H1 (cell line): ENCODE measurements at regions not wholly inside any gene's neighbourhood (a gene's known extent, or its start where the extent isn't known, plus 50 kb on each side); places are given as distances from the start of the nearest gene placed in this dataset.

Experiments
- CTCF ChIA-PET: fragments of 300-600 bp; sonication (Branson Sonifier 250); formaldehyde crosslinking; loops from one replicate; lab custom pipeline; 2021; ENCODE audit not compliant: partially characterized antibody; lab: Charles Lee
- POLR2A ChIA-PET: fragments of 300-600 bp; sonication (Branson Sonifier 250); formaldehyde crosslinking; loops from one replicate; lab custom pipeline; 2021; ENCODE audit warnings: inconsistent platforms; ENCODE audit not compliant: partially characterized antibody; lab: Charles Lee
- DNase-seq, 2 experiments: peaks; one replicate each; pipeline versions ENCODE4 v3.0.0 to v3.0.0-alpha.2; 2010 to 2022; ENCODE audit warnings: low spot score in 2 of 2, low read depth in 1 of 2, mixed read lengths in 1 of 2
- FAIRE-seq: peaks from 2 replicates; lab custom pipeline; 2011; peaks lifted over from hg19 to GRCh38; lab: Jason Lieb, UNC
- H2AFZ ChIP-seq: 2 replicates; pipeline ENCODE4 v1.8.1; 2012; ENCODE audit warnings: low read length, inconsistent platforms
- H2AK5ac ChIP-seq: 2 replicates; pipeline ENCODE4 v1.6.1; 2013; ENCODE audit warnings: low read depth, low read length
- H2BK120ac ChIP-seq: replicated peaks from 2 replicates; pipeline ENCODE3; 2013; ENCODE audit warnings: low read depth, low read length, inconsistent platforms
- H2BK12ac ChIP-seq: 2 replicates; pipeline ENCODE4 v1.6.1; 2013; ENCODE audit warnings: low read depth, low read length
- H2BK15ac ChIP-seq: 2 replicates; pipeline ENCODE4 v1.6.1; 2013; ENCODE audit warnings: low read length
- H2BK20ac ChIP-seq: 2 replicates; pipeline ENCODE4 v1.6.1; 2013; ENCODE audit warnings: low read length
- H2BK5ac ChIP-seq: 2 replicates; pipeline ENCODE4 v1.6.1; 2013; ENCODE audit warnings: low read depth, low read length
- H3K14ac ChIP-seq: 2 replicates; pipeline ENCODE4 v1.6.1; 2013; ENCODE audit warnings: inconsistent platforms; ENCODE audit not compliant: insufficient read length
- H3K18ac ChIP-seq: 2 replicates; pipeline ENCODE4 v1.6.1; 2013; ENCODE audit warnings: low read length; ENCODE audit errors: extremely low read depth
- H3K23ac ChIP-seq: 2 replicates; pipeline ENCODE4 v1.6.1; 2013; ENCODE audit warnings: inconsistent platforms; ENCODE audit not compliant: insufficient read length
- H3K23me2 ChIP-seq: 2 replicates; pipeline ENCODE4 v1.6.1; 2013; ENCODE audit warnings: low read depth, low read length
- H3K27ac ChIP-seq: 2 replicates; pipeline ENCODE4 v1.6.1; 2011; ENCODE audit warnings: low read depth, low read length, inconsistent platforms
- H3K27me3 ChIP-seq, 4 experiments: replicated peaks in 1 of 4; 1 replicate in 1 of 4; 2 replicates in 3 of 4; pipeline versions ENCODE4 v1.6.1 to v1.8.1; 2011 to 2013; ENCODE audit warnings: low read length in 3 of 4, mild to moderate bottlenecking in 3 of 4, inconsistent platforms in 2 of 4, mixed read lengths in 2 of 4, moderate library complexity in 1 of 4; ENCODE audit not compliant: control insufficient read depth in 3 of 4, insufficient read depth in 3 of 4; ENCODE audit errors: extremely low read depth in 1 of 4
- H3K36me3 ChIP-seq, 4 experiments: 2 replicates each; pipeline versions ENCODE4 v1.6.1 to v1.8.1; 2011 to 2013; ENCODE audit warnings: mild to moderate bottlenecking in 4 of 4, low read length in 3 of 4, moderate library complexity in 2 of 4, control low read depth in 1 of 4, inconsistent platforms in 1 of 4; ENCODE audit not compliant: insufficient read depth in 4 of 4, control insufficient read depth in 2 of 4
- H3K4ac ChIP-seq: replicated peaks from 2 replicates; pipeline ENCODE3; 2013; ENCODE audit warnings: low read length, low read depth, mixed read lengths, inconsistent platforms; ENCODE audit not compliant: insufficient read length
- H3K4me1 ChIP-seq, 4 experiments: replicated peaks in 1 of 4; 1 replicate in 1 of 4; 2 replicates in 3 of 4; pipeline versions ENCODE4 v1.6.1 to v1.8.1; 2011 to 2013; ENCODE audit warnings: low read length in 3 of 4, inconsistent platforms in 2 of 4, mixed read lengths in 1 of 4; ENCODE audit not compliant: insufficient read depth in 4 of 4, control insufficient read depth in 3 of 4
- H3K4me2 ChIP-seq, 2 experiments: 2 replicates each; pipeline versions ENCODE4 v1.6.1 to v1.8.1; 2011 to 2013; ENCODE audit warnings: low read depth in 2 of 2, low read length in 2 of 2, control low read depth in 1 of 2, inconsistent platforms in 1 of 2, mild to moderate bottlenecking in 1 of 2; ENCODE audit not compliant: insufficient read depth in 1 of 2
- H3K4me3 ChIP-seq, 4 experiments: fragments of 200-600, 300-600 bp in 1 of 4; sonication (generic), shearing (Covaris generic), sonication (Bioruptor Twin) in 1 of 4; 2 replicates each; pipeline versions ENCODE4 v1.5.1 to v1.8.1; 2011 to 2016; ENCODE audit warnings: low read length in 4 of 4, low read depth in 3 of 4, control low read depth in 2 of 4, inconsistent platforms in 2 of 4, mild to moderate bottlenecking in 2 of 4, mixed read lengths in 1 of 4, moderate library complexity in 1 of 4; ENCODE audit not compliant: insufficient read depth in 2 of 4; ENCODE audit errors: extremely low read depth in 1 of 4
- H3K56ac ChIP-seq: replicated peaks from 2 replicates; pipeline ENCODE3; 2013; ENCODE audit warnings: low read depth, mild to moderate bottlenecking, mixed read lengths, low read length, inconsistent platforms; ENCODE audit not compliant: insufficient read length
- H3K79me1 ChIP-seq: 2 replicates; pipeline ENCODE4 v1.6.1; 2013; ENCODE audit warnings: low read depth, low read length, control low read depth
- H3K79me2 ChIP-seq, 2 experiments: 2 replicates each; pipeline versions ENCODE4 v1.6.1 to v1.8.1; 2012 to 2013; ENCODE audit warnings: low read length in 2 of 2, mild to moderate bottlenecking in 2 of 2, inconsistent platforms in 1 of 2; ENCODE audit not compliant: insufficient read depth in 2 of 2, control insufficient read depth in 1 of 2
- H3K9ac ChIP-seq, 4 experiments: replicated peaks in 1 of 4; 1 replicate in 1 of 4; 2 replicates in 3 of 4; pipeline versions ENCODE4 v1.6.1 to v1.8.1; 2011 to 2013; ENCODE audit warnings: low read depth in 3 of 4, low read length in 3 of 4, control low read depth in 2 of 4, mild to moderate bottlenecking in 2 of 4, moderate library complexity in 2 of 4, inconsistent platforms in 1 of 4; ENCODE audit errors: extremely low read depth in 1 of 4
- H3K9me3 ChIP-seq, 2 experiments: 2 replicates each; pipeline versions ENCODE4 v1.6.1 to v1.8.1; 2012 to 2013; ENCODE audit warnings: mild to moderate bottlenecking in 2 of 2, moderate library complexity in 2 of 2, control low read depth in 1 of 2, inconsistent platforms in 1 of 2, low read depth in 1 of 2, low read length in 1 of 2, mixed read lengths in 1 of 2; ENCODE audit not compliant: insufficient read depth in 2 of 2
- H4K20me1 ChIP-seq, 2 experiments: replicated peaks in 1 of 2; 2 replicates each; pipeline versions ENCODE3 to v1.8.1; 2011 to 2013; ENCODE audit warnings: inconsistent platforms in 2 of 2, low read length in 2 of 2, mild to moderate bottlenecking in 1 of 2; ENCODE audit not compliant: insufficient read depth in 2 of 2, control insufficient read depth in 1 of 2
- H4K5ac ChIP-seq: 2 replicates; pipeline ENCODE4 v1.6.1; 2013; ENCODE audit warnings: low read length, low read depth, mixed read lengths, inconsistent platforms; ENCODE audit not compliant: insufficient read length
- H4K8ac ChIP-seq: 2 replicates; pipeline ENCODE4 v1.8.0; 2013; ENCODE audit warnings: mild to moderate bottlenecking, moderate library complexity, low read length, inconsistent platforms; ENCODE audit not compliant: insufficient read depth; ENCODE audit errors: extremely low read depth
- H4K91ac ChIP-seq: replicated peaks from 2 replicates; pipeline ENCODE3; 2013; ENCODE audit warnings: low read length, mixed read lengths, inconsistent platforms; ENCODE audit not compliant: insufficient read length
- CBX5 ChIP-seq: fragments of 300-800, 300-1000 bp; sonication (generic); IDR thresholded peaks from 2 replicates; pipeline ENCODE4 v1.7.1; 2016; ENCODE audit warnings: antibody characterized with exemption, low read length, low read depth
- CREB1 ChIP-seq: IDR thresholded peaks from 2 replicates; pipeline ENCODE4 v1.6.1; 2012; ENCODE audit warnings: inconsistent platforms
- EZH2 ChIP-seq: fragments of 200-600 bp; sonication (generic); IDR thresholded peaks from 2 replicates; pipeline ENCODE4 v1.7.1; 2012; ENCODE audit warnings: low read depth, mild to moderate bottlenecking, moderate library complexity, low read length, inconsistent platforms; ENCODE audit not compliant: severe bottlenecking
- HDAC2 ChIP-seq, 2 experiments: fragments of 300-600 bp in 1 of 2; sonication (generic) in 1 of 2; IDR thresholded peaks; 2 replicates each; pipeline ENCODE4 v1.6.1; 2011 to 2012; ENCODE audit warnings: low read depth in 2 of 2, low read length in 2 of 2, mild to moderate bottlenecking in 2 of 2, moderate library complexity in 2 of 2, borderline replicate concordance in 1 of 2, inconsistent platforms in 1 of 2
- KDM4A ChIP-seq: IDR thresholded peaks from one replicate; pipeline ENCODE4 v1.7.1; 2012; ENCODE audit warnings: low read depth, mild to moderate bottlenecking, moderate library complexity, low read length, inconsistent platforms; ENCODE audit not compliant: severe bottlenecking
- NRF1 ChIP-seq: IDR thresholded peaks from 2 replicates; pipeline ENCODE4 v1.6.1; 2011; ENCODE audit warnings: mild to moderate bottlenecking, low read depth, low read length, improper control_type of control experiment
- SAP30 ChIP-seq: fragments of 300-600 bp; sonication (generic); IDR thresholded peaks from 2 replicates; pipeline ENCODE4 v1.7.1; 2012; ENCODE audit warnings: low read length, moderate library complexity, mild to moderate bottlenecking, inconsistent platforms; ENCODE audit not compliant: insufficient read depth, insufficient replicate concordance
- TBP ChIP-seq: IDR thresholded peaks from 2 replicates; pipeline ENCODE4 v1.6.1; 2011; ENCODE audit warnings: low read depth, low read length, improper control_type of control experiment
- ZNF274 ChIP-seq: IDR thresholded peaks from 2 replicates; pipeline ENCODE4 v1.7.0; 2012; ENCODE audit warnings: low read length, borderline replicate concordance; ENCODE audit errors: extremely low read depth
- WGBS, 2 experiments: shearing (Covaris generic) in 1 of 2; methylation state at CpG; one replicate each; pipeline versions ENCODE4 v1.1.6 to v1.1.7; 2013 to 2015; ENCODE audit warnings: low lambda C conversion rate in 2 of 2, mixed read lengths in 2 of 2, inconsistent platforms in 1 of 2, low coverage in 1 of 2, missing lambda C conversion rate in 1 of 2; ENCODE audit not compliant: insufficient replicate concordance in 2 of 2, insufficient coverage in 1 of 2, insufficient read length in 1 of 2; ENCODE audit errors: extremely low coverage in 1 of 2, missing lambda C conversion rate in 1 of 2; 5-methylcytosine and 5-hydroxymethylcytosine counted together

- Histone ChIP-seq H3K79me1 (no peaks in the 10 kb centered on the region), H4K20me1 (no peaks in the 10 kb centered on the region), H3K27ac (no peak overlapping the region), H3K4me2 (no peak overlapping the region), H3K4ac (no peak overlapping the region), H2AK5ac (no peak overlapping the region), H3K56ac (no peak overlapping the region), H3K9me3 (peaks cover 3 to 10% of the 10 kb centered on the region in 2 experiments; a peak in 2 of 4 replicates), H3K4me1 (no peaks in the 10 kb centered on the region), H3K23me2 (no peaks in the 10 kb centered on the region), H2BK15ac (no peak overlapping the region), H3K9ac (no peak overlapping the region), H2BK12ac (no peak overlapping the region), H4K5ac (no peak overlapping the region), H3K4me3 (no peak overlapping the region), H2AFZ (no peak overlapping the region), H3K18ac (no peak overlapping the region), H3K23ac (no peak overlapping the region), H4K8ac (no peak overlapping the region), H2BK20ac (no peak overlapping the region), H2BK5ac (no peak overlapping the region), H3K36me3 (no peaks in the 10 kb centered on the region), H2BK120ac (no peak overlapping the region), H3K14ac (no peak overlapping the region), H4K91ac (no peak overlapping the region), H3K79me2 (no peaks in the 10 kb centered on the region), H3K27me3 (no peaks in the 10 kb centered on the region)
- FAIRE-seq (no peak), DNase-seq (no peak)
- no peak for TF ChIP-seq ZNF274
- no peak for TF ChIP-seq SAP30
- no peak for TF ChIP-seq EZH2
- TF ChIP-seq TBP, result no peak
- no peak for TF ChIP-seq KDM4A
- TF ChIP-seq CBX5, result no peak
- TF ChIP-seq HDAC2 (IDR thresholded peaks at IDR 0.05; ENCODE audit: borderline replicate concordance in 1 of 2, low read depth in 2 of 2, low read length in 2 of 2), result no peak
- TF ChIP-seq CREB1, result no peak
- TF ChIP-seq NRF1, result no peak
- CTCF ChIA-PET, result no interaction called here
- POLR2A ChIA-PET, result no interaction called here
- WGBS, 2 experiments, result 88% methylated on average over 5 of the region's 5 CpGs; no CpG with 5 or more reads in 1 of the 2 experiments
These were observed 373.2 kb downstream of the ATP23 start for GRCh38 chr12:58314610-58315009.
